HUES64 (cell line): ENCODE measurements at regions not wholly inside any gene's neighbourhood (a gene's known extent, or its start where the extent isn't known, plus 50 kb on each side); places are given as distances from the start of the nearest gene placed in this dataset.

Experiments used
- H3K27ac ChIP-seq: 2 replicates; pipeline ENCODE4 v1.7.0; 2013; ENCODE audit warnings: low read depth, low read length, inconsistent platforms
- H3K27me3 ChIP-seq: 2 replicates; pipeline ENCODE4 v1.6.1; 2013; ENCODE audit warnings: mild to moderate bottlenecking, low read length; ENCODE audit not compliant: insufficient read depth
- H3K36me3 ChIP-seq: 2 replicates; pipeline ENCODE4 v1.6.1; 2013; ENCODE audit warnings: mild to moderate bottlenecking, low read length; ENCODE audit not compliant: insufficient read depth
- H3K4me1 ChIP-seq: 2 replicates; pipeline ENCODE4 v1.6.1; 2013; ENCODE audit warnings: mild to moderate bottlenecking, low read length, moderate library complexity; ENCODE audit not compliant: insufficient read depth
- H3K4me3 ChIP-seq: 2 replicates; pipeline ENCODE4 v1.5.1; 2013; ENCODE audit warnings: mild to moderate bottlenecking, low read length, moderate library complexity
- H3K9ac ChIP-seq: 2 replicates; pipeline ENCODE4 v1.6.1; 2013; ENCODE audit warnings: mild to moderate bottlenecking, low read depth, low read length
- H3K9me3 ChIP-seq: 2 replicates; pipeline ENCODE4 v1.6.1; 2013; ENCODE audit warnings: low read depth, low read length; ENCODE audit not compliant: insufficient read depth
- WGBS: fragments of 150-250, 120-280 bp; methylation state at CpG from one replicate; pipeline ENCODE4 v1.1.7; 2013; ENCODE audit warnings: missing lambda C conversion rate; 5-methylcytosine and 5-hydroxymethylcytosine counted together

DNA sequence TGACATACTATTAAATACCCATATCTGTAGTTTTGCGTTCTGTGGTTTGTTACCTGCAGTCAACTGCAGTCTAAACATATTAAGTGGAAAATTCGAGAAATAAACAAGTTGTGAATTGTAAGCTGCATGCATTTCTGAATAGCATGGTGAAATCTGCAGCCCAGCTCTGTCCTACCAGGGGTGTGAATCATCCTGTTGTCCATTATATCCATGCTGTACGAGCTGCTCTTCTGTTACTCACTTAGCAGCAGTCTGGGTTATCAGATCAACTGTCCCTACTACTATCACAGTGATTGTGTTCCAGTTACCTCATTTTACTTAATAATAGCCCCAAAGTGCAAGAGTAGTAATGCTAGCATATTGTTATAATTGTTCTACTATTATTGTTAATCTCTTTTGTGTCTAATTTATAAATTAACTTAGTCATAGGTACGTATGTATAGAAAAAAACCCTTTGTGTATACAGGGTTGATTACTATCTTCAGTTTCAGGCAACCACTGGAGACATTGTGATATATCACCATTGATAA, 173.7 kb upstream of the FAT4 start:
- 92% methylated on average over 4 of the region's 4 CpGs for WGBS
- Histone ChIP-seq H3K9me3 (no peaks in the 10 kb centered on the region), H3K9ac (no peak overlapping the region), H3K4me1 (no peaks in the 10 kb centered on the region), H3K27me3 (no peaks in the 10 kb centered on the region), H3K4me3 (no peak overlapping the region), H3K36me3 (no peaks in the 10 kb centered on the region), H3K27ac (no peak overlapping the region)

DNA sequence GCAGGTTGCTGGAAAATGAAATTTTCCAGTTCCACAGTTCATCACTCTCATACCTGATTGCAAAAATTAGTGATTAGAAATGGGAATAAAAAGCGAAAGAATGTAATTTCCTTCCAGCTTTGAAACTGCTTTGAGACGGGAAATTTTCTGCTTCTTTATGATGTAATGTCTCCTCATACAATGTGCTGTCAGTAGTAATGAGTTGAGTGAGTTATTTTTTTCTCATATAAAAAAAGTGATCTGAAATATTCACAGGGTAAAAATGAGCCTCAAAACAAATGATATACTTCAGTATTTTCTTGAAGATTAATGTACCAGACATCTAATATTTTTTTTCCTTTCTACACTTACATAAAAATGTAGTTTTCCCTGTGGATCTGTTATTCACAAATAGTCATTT, 179.1 kb upstream of the FAT4 start:
- Histone ChIP-seq H3K9me3 (no peaks in the 10 kb centered on the region), H3K9ac (no peak overlapping the region), H3K36me3 (no peaks in the 10 kb centered on the region), H3K27me3 (no peaks in the 10 kb centered on the region), H3K4me3 (no peak overlapping the region), H3K4me1 (no peaks in the 10 kb centered on the region), H3K27ac (no peak overlapping the region)
- 75% methylated on average over 2 of the region's 2 CpGs for WGBS

DNA sequence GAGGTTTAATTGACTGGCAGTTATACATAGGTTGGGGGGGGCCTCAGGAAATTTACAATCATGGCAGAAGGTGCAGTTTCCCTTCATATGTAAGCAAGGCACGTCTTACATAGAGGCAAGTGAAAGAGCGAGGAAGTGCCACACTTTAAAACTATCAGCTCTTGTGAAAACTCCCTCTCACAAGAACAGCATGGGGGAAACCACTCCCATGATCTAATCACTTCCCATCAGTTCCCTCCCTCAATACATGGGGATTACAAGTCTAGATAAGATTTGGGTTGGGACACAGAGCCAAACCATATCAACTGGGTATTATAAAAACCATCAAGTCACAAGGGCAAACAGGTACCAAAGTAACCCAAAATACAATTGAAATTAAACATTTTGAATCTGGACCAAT, 182.0 kb upstream of the FAT4 start:
- Histone ChIP-seq H3K4me1 (no peaks in the 10 kb centered on the region), H3K4me3 (no peak overlapping the region), H3K27ac (no peak overlapping the region), H3K9me3 (no peaks in the 10 kb centered on the region), H3K36me3 (no peaks in the 10 kb centered on the region), H3K27me3 (no peaks in the 10 kb centered on the region), H3K9ac (no peak overlapping the region)
- 80% methylated on average over 2 of the region's 2 CpGs for WGBS

DNA sequence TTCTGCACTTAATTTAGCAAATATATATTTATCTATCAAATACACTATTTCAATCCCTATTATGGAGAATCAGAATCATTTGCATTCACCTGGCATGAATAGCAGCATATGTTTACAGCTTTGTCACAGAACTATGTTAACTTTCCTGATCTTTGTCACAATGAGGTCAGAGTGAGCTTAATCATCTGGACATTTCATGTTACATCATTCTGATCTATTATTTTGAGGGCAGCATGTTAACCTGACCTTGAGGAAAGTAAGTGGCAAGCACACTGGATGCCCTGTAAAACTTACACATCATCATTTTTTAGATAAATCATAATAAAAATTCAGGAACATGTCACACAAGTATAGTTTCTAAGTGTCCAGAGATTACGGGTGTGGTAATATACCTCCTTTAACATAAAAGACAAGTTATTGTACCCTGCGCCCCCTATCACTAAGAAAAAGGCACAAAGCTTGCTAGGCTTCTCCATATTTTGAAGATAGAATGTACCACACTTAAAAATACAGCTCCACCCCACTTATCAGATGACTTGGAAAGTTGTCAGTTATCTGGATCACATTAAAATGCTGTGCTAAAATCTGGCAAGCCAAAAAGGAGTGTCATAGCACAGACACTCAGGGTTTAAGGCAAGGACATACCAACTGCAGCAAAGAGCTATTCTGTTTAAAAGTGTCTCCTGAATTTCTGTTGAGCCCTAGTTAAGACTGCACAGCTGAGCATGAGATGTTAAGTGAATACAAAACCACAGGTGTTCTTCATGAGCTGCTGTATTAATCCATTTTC, 182.7 kb upstream of the FAT4 start:
- no peak overlapping the region for H3K4me3 ChIP-seq
- H3K36me3 ChIP-seq, result no peaks in the 10 kb centered on the region
- WGBS, result 97% methylated on average over 2 of the region's 2 CpGs
- H3K27ac ChIP-seq, result no peak overlapping the region
- no peaks in the 10 kb centered on the region for H3K4me1 ChIP-seq
- no peaks in the 10 kb centered on the region for H3K9me3 ChIP-seq
- H3K27me3 ChIP-seq, result no peaks in the 10 kb centered on the region
- no peak overlapping the region for H3K9ac ChIP-seq

DNA sequence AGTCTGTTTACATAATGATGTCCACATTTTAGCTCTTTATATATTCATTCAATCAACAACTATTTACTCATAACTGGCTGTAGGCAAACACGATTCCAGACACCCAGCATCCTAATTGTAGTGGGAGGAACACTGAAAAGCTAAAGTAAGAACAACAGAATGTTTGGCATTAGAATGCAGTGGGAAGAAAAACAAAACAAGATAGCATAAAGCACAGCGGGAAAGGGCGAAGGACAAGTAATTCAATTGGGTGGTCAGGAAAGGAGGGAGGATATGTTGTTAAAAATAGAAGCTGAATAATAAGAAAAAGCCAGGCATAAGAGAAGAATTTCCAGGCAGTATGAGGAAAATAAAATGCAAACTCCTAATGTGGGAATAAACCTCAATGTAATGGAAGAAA, 189.5 kb upstream of the FAT4 start:
- 76% methylated on average over 3 of the region's 3 CpGs for WGBS
- peaks cover 15% of the 10 kb centered on the region for H3K4me1 ChIP-seq
- no peaks in the 10 kb centered on the region for H3K36me3 ChIP-seq
- no peaks in the 10 kb centered on the region for H3K9me3 ChIP-seq
- no peak overlapping the region for H3K4me3 ChIP-seq
- H3K9ac ChIP-seq, result no peak overlapping the region
- H3K27ac ChIP-seq, result no peak overlapping the region
- H3K27me3 ChIP-seq, result no peaks in the 10 kb centered on the region

DNA sequence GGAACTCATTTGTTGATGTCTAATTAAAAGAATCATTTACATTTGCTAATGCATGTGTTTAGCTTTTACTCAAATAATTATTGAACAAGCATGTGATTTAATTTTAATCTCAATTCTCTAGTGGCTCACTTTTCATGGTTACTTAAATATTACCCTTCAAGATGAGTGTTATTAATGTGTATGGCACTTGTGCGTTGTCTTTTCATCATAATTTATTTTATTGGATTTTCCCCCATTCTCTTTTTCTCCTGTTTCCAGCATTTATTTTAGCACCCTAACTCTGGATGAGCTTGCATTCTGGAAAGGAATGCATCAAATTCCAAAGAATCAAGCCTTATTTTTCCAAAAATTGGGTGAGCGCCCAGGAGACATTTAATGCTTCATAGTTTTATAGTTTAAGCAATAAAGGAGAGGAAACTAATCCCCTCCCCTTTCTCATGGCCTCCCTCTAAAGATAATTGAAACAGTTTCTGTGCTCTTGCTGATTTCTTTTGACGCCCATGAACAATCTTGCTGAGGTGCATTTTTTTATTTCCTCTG, 191.1 kb upstream of the FAT4 start:
- Histone ChIP-seq H3K4me1 (peaks cover 15% of the 10 kb centered on the region), H3K9me3 (no peaks in the 10 kb centered on the region), H3K36me3 (no peaks in the 10 kb centered on the region), H3K27me3 (no peaks in the 10 kb centered on the region), H3K27ac (no peak overlapping the region), H3K9ac (no peak overlapping the region), H3K4me3 (no peak overlapping the region)
- 95% methylated on average over 2 of the region's 3 CpGs for WGBS

DNA sequence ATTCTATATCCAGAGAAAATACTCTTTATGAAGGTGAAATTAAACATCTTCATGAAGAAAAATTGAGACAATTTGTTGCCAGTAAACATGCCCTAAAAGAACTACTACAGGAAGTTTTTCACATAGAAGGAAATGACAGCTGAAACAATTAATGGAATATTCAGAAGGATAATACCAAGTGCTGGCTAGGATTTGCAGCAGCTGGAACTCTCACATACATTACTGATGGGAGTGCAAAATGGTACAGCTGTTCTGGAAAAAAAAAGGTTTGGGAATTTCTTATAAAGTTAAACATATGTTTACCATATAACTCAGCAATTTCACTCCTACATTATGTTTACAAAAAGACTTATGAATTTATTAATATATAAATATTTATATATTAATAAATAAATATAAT, 193.2 kb upstream of the FAT4 start:
- H3K4me1 ChIP-seq, result peaks cover 15% of the 10 kb centered on the region
- H3K27me3 ChIP-seq, result no peaks in the 10 kb centered on the region
- no peaks in the 10 kb centered on the region for H3K36me3 ChIP-seq
- no peaks in the 10 kb centered on the region for H3K9me3 ChIP-seq
- H3K27ac ChIP-seq, result no peak overlapping the region
- H3K4me3 ChIP-seq, result no peak overlapping the region
- no peak overlapping the region for H3K9ac ChIP-seq

DNA sequence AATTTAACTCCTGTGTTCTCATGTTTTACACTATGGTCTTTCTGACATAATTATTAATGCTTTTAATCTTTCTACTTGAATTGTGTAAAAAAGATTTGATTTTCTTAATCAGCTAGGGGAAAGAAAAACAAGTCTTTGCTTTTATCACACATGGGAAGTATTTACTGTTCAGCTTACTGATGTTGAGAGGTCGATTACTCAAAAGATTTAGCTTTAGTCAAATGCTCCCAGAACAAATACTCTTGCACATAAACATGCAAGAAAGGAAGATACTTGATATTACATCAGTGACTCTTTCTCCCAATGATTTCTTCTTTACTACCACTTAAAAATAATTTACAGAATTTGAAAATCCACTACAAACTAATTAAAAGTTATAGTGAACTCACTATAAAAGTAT, 198.3 kb upstream of the FAT4 start:
- WGBS, result 100% methylated on average over 1 of the region's 1 CpG
- no peak overlapping the region for H3K27ac ChIP-seq
- no peaks in the 10 kb centered on the region for H3K36me3 ChIP-seq
- H3K9me3 ChIP-seq, result no peaks in the 10 kb centered on the region
- no peak overlapping the region for H3K9ac ChIP-seq
- H3K4me3 ChIP-seq, result no peak overlapping the region
- H3K4me1 ChIP-seq, result peaks cover 4% of the 10 kb centered on the region
- H3K27me3 ChIP-seq, result no peaks in the 10 kb centered on the region

DNA sequence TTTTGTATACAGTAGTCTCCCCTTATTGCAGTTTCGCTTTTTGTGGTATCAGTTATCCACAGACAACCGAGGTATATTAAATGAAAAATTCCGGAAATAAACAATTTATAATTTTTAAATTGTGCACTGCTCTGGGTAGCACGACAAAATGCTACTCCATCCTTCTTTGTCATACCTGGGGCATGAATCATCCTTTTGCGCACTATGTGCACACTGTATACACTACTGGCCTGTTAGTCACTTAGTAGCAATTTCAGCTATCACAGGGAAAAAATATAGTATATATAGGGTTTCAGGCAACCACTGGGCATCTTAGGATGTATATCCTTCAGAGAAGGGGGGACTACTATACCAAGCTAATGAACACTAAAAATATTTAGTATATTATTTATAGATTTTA, 198.8 kb upstream of the FAT4 start:
- no peaks in the 10 kb centered on the region for H3K9me3 ChIP-seq
- WGBS, result 82% methylated on average over 5 of the region's 5 CpGs
- H3K27me3 ChIP-seq, result no peaks in the 10 kb centered on the region
- no peaks in the 10 kb centered on the region for H3K36me3 ChIP-seq
- no peak overlapping the region for H3K27ac ChIP-seq
- peaks cover 5% of the 10 kb centered on the region for H3K4me1 ChIP-seq
- no peak overlapping the region for H3K4me3 ChIP-seq
- no peak overlapping the region for H3K9ac ChIP-seq

DNA sequence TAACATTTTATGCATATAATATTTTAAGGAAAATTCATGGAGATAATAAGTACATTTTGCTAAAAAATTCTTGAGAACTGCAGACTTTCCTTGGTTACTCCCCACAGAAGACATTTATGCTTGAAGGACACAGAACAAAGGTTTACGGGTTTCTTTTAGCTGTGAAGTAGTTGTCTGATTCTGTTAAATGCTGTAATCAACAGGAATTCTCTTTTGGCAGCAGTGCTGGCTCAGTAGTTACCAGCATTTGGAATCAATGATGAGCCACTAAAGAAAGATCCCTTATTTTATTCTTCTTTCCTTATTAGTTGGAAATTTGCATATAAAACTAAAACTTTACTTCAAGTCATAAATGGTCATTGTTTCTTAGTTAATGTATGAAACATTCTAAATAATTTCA, 199.3 kb upstream of the FAT4 start:
- Histone ChIP-seq H3K4me1 (peaks cover 5% of the 10 kb centered on the region), H3K27me3 (no peaks in the 10 kb centered on the region)

DNA sequence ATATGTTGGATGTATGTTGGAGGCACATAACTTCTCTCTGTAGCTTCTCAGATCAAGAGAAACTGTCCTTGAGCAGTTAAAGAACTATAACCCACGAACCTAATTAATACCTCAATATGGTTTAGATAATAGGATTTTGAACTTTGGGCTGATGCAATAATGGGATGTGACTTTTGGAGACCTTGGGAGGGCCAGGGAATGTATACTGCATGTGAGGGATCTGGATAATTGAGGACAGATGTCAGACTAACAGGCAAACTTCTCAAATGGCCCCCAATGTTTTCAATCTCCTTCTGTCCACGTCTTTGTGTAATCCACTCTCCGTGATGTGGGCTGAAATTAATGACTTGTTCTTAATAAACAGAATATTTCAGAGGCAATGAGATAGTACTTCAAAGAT, 202.2 kb upstream of the FAT4 start:
- Histone ChIP-seq H3K9me3 (no peaks in the 10 kb centered on the region), H3K9ac (no peak overlapping the region), H3K27me3 (no peaks in the 10 kb centered on the region), H3K4me3 (no peak overlapping the region), H3K4me1 (peaks cover 5% of the 10 kb centered on the region), H3K27ac (no peak overlapping the region; the same call in 1 of the 2 replicates), H3K36me3 (no peaks in the 10 kb centered on the region)
- WGBS, result 100% methylated on average over 2 of the region's 3 CpGs

More for the DNA sequence above, 199.3 kb upstream of the FAT4 start:
- WGBS, result 32% methylated on average over 1 of the region's 1 CpG
- Histone ChIP-seq H3K4me3 (no peak overlapping the region), H3K9ac (no peak overlapping the region), H3K27ac (no peak overlapping the region), H3K9me3 (no peaks in the 10 kb centered on the region), H3K36me3 (no peaks in the 10 kb centered on the region)
